ENCODE measurements at regions not wholly inside any gene's neighbourhood (a gene's known extent, or its start where the extent isn't known, plus 50 kb on each side); places are given as distances from the start of the nearest gene placed in this dataset.

DNA sequence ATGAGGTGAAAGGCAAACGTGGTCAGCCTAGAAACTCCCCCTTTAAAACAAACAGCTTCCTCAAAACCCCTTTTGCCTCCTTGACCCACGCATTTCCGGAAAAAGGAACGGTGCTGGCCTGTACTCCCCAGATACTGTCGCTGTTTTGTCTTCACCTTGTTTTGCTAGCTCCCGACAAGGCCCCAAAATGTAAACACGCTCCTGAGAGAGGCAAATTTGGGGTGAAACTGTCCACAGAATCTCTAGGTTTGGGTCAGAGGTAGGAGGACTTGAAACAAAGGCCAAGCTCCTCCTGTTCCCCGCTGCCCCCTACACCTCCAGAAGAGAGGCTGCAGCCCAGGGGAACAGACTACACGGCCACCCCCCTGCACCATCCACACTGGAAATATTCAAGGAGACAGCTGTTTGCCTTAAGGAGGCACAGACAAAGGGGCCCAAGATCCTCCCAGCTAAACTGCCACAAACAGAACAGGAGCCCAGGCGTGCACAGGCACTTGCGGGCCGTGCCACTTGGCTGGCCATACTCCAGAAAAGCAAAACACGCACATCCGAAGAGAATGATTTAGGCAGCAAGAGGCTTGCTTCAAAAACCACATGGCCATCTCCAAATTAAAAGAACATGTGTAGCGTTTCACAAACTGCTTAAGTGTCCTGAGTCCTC, 160.5 kb upstream of the GRK3 start:
- Histone ChIP-seq H3K9me3 (no peaks in the 10 kb centered on the region), H3K4me3 (peak overlapping the region; percentile 66 to 80), H3K27ac (peak overlapping the region; percentile 95), H3K4me1 (peaks cover 50% of the 10 kb centered on the region), H3K36me3 (no peaks in the 10 kb centered on the region), H3K27me3 (no peaks in the 10 kb centered on the region)
- TF ChIP-seq POLR2AphosphoS5 (IDR thresholded peaks at IDR 0.05; ENCODE audit: insufficient read depth in 1 of 2, low read depth in 1 of 2) (no peak), POLR2A (IDR thresholded peaks at IDR 0.05) (no peak)
- TF ChIP-seq, protein P1, sequence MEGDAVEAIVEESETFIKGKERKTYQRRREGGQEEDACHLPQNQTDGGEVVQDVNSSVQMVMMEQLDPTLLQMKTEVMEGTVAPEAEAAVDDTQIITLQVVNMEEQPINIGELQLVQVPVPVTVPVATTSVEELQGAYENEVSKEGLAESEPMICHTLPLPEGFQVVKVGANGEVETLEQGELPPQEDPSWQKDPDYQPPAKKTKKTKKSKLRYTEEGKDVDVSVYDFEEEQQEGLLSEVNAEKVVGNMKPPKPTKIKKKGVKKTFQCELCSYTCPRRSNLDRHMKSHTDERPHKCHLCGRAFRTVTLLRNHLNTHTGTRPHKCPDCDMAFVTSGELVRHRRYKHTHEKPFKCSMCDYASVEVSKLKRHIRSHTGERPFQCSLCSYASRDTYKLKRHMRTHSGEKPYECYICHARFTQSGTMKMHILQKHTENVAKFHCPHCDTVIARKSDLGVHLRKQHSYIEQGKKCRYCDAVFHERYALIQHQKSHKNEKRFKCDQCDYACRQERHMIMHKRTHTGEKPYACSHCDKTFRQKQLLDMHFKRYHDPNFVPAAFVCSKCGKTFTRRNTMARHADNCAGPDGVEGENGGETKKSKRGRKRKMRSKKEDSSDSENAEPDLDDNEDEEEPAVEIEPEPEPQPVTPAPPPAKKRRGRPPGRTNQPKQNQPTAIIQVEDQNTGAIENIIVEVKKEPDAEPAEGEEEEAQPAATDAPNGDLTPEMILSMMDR (IDR thresholded peaks at IDR 0.05) = no peak
- peak in 1 of 2 donors; percentile 85 for DNase-seq (ENCODE audit: extremely low spot score in 2 of 2)
- intact Hi-C loops (cut with DNase I) = no loop called here

DNA sequence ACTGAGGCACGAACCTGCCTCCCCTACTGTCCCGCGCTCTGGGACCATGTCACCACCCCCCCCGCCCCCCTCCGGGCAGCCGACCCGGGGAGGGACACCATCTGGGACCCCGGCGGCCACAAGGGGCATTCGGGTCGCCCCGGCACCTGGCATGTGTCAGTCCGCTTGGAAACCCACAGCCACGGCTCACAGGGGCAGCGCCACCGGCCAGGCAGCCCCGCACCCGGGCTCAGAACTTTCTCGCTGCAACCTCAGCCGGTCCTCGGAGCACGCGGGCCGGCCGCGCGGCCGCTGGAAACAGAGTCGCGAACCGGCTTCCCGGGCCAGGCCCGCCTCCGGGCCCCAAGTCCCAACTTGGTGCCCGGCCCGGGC, 159.9 kb upstream of the GRK3 start:
- Histone ChIP-seq H3K27ac (peak overlapping the region; percentile 95), H3K4me3 (peak overlapping the region; percentile 66 to 80), H3K36me3 (no peaks in the 10 kb centered on the region), H3K9me3 (no peaks in the 10 kb centered on the region), H3K4me1 (peaks cover 50% of the 10 kb centered on the region), H3K27me3 (no peaks in the 10 kb centered on the region)
- DNase-seq (ENCODE audit: extremely low spot score in 2 of 2) = no peak
- intact Hi-C loops (cut with DNase I) = no loop called here
- TF ChIP-seq, protein P1 (IDR thresholded peaks at IDR 0.05) = no peak
- TF ChIP-seq POLR2AphosphoS5 (IDR thresholded peaks at IDR 0.05; ENCODE audit: insufficient read depth in 1 of 2, low read depth in 1 of 2) = peak in 1 of 2 donors; percentile 40
- no peak for TF ChIP-seq POLR2A (IDR thresholded peaks at IDR 0.05)

DNA sequence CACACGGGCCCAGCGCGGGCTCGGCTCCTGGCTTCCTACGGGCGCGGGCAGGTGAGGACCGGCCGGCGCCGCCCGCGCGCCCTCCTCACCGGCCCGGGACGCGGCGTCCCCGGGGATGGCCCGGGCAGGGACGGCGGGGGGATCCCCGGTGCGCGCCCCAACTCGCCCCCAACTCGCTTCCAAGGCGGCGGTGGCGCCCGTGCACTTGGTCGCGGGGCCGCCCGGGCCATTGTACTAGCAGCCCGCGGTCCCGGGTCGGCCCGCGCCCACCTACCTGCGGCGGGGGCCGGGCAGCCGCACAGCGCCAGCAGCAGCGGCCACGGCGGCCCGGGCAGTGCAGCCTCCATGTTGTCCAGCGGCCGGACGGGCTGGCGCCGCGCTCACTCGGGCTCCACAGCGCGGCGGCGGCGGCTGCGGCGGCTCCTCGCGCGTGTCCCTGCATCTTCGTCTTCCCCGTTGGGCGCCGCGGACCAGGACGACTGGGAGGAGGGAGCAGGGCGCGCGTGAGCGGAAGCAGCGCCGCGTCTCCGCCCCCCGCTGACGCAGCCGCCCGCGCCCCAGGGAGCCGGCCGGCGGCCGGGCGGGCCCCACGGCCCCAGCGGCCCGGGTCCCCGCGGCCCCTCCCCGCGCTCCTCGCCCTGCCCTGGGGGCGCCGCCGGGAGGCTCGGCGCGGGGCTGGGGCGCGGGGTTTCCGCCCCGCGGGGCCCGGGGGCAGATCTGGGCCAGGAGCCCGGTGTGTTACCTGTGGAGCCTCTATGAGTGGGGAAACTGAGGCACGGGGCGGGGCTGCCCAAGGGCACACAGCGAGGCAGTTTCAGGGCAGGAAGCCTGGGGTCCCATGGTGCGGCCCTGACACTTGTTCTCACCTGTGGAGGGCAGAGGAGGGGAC, 159.3 kb upstream of the GRK3 start:
- intact Hi-C loops (cut with DNase I) = no loop called here

DNA sequence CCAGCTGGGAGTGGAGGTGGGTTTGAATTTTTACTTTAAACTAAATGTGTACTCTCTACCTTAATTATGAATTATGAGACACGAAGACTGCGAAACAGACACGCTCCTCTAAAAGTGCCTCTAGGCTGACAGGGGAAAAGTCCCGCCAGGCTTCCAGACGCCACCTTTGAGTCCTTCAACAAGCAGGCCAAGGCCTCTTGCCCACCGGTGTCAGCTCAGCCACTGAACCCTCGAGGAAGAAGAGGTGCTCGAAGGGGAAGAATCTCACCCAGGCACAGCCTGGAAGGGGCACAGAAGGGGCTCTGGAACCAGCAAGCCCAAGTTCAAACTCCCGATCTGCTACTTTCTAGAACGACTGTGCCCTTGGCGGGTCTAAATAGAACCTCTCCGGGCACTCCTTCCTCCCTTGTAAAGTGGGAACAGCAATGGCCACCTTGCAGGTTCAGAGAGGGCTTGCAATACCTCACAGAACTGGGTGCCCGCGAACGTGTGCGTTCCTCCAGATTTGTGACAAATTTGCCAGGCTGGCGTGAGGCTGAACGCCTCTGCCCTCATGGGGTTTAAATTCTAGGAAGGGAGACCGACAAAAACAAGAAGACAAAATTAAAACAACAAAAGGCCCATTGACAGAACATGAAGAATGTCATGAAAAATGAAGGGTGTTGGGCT, 158.5 kb upstream of the GRK3 start:
- TF ChIP-seq, protein P1 (IDR thresholded peaks at IDR 0.05) = no peak
- TF ChIP-seq POLR2A (IDR thresholded peaks at IDR 0.05) (no peak), POLR2AphosphoS5 (IDR thresholded peaks at IDR 0.05; ENCODE audit: insufficient read depth in 1 of 2, low read depth in 1 of 2) (no peak)
- no peak for DNase-seq (ENCODE audit: extremely low spot score in 2 of 2)
- H3K27me3 ChIP-seq = no peaks in the 10 kb centered on the region
- H3K36me3 ChIP-seq = no peaks in the 10 kb centered on the region
- peak overlapping the region; percentile 95 for H3K27ac ChIP-seq
- no peaks in the 10 kb centered on the region for H3K9me3 ChIP-seq
- intact Hi-C loops (cut with DNase I) = no loop called here
- H3K4me1 ChIP-seq = peaks cover 38% of the 10 kb centered on the region
- H3K4me3 ChIP-seq = peak overlapping the region; percentile 66 to 80

More for the DNA sequence above, 159.3 kb upstream of the GRK3 start:
- no peaks in the 10 kb centered on the region for H3K9me3 ChIP-seq
- H3K4me1 ChIP-seq = peaks cover 46% of the 10 kb centered on the region
- TF ChIP-seq, protein P1 (IDR thresholded peaks at IDR 0.05) = no peak
- TF ChIP-seq POLR2A (IDR thresholded peaks at IDR 0.05) = peak in 1 of 2 donors; percentile 79
- no peak for TF ChIP-seq POLR2AphosphoS5 (IDR thresholded peaks at IDR 0.05; ENCODE audit: insufficient read depth in 1 of 2, low read depth in 1 of 2)
- H3K27ac ChIP-seq = peak overlapping the region; percentile 95
- H3K4me3 ChIP-seq = peak overlapping the region; percentile 66 to 80
- no peak for DNase-seq (ENCODE audit: extremely low spot score in 2 of 2)
- no peaks in the 10 kb centered on the region for H3K27me3 ChIP-seq
- no peaks in the 10 kb centered on the region for H3K36me3 ChIP-seq

Data from vagina (tissue), 2 donors.